GM19397 (cell line): ENCODE measurements at regions not wholly inside any gene's neighbourhood (a gene's known extent, or its start where the extent isn't known, plus 50 kb on each side); places are given as distances from the start of the nearest gene placed in this dataset.

Source experiments
- ATAC-seq: cut with Tn5 transposase; IDR thresholded peaks from one replicate; pipeline ENCODE4 v1.9.1; 2021; ENCODE audit warnings: mild to moderate bottlenecking, moderate library complexity; ENCODE audit not compliant: unreplicated experiment

GRCh38 chr12:132426349-132427173 is 63.4 kb upstream of the FBRSL1 start:
- no peak for ATAC-seq

GRCh38 chr12:132424811-132425210 is 65.1 kb upstream of the FBRSL1 start:
- no peak for ATAC-seq

GRCh38 chr12:132423820-132424645 is 65.9 kb upstream of the FBRSL1 start:
- ATAC-seq, result no peak

GRCh38 chr12:132423251-132423819 is 66.6 kb upstream of the FBRSL1 start:
- no peak for ATAC-seq

GRCh38 chr12:132422381-132423043 is 67.4 kb upstream of the FBRSL1 start:
- ATAC-seq, result no peak

- no peak for ATAC-seq
Observed at GRCh38 chr12:132422040-132422380, 67.9 kb upstream of the FBRSL1 start.

GRCh38 chr12:132419631-132420246 is 70.2 kb upstream of the FBRSL1 start:
- no peak for ATAC-seq

GRCh38 chr12:132418393-132418925 is 71.5 kb upstream of the FBRSL1 start:
- ATAC-seq, result no peak

- no peak for ATAC-seq
Observed at GRCh38 chr12:132417741-132418140, 72.2 kb upstream of the FBRSL1 start.

GRCh38 chr12:132416827-132417226 is 73.1 kb upstream of the FBRSL1 start:
- ATAC-seq, result no peak

GRCh38 chr12:132416121-132416673 is 73.8 kb upstream of the FBRSL1 start:
- no peak for ATAC-seq

- ATAC-seq, result peak; percentile 18
Observed at GRCh38 chr12:132415327-132416120, 74.4 kb upstream of the FBRSL1 start.

GRCh38 chr12:132414634-132415326 is 75.2 kb upstream of the FBRSL1 start:
- peak; percentile 77 for ATAC-seq

- ATAC-seq, result no peak
Observed at GRCh38 chr12:132413931-132414588, 75.9 kb upstream of the FBRSL1 start.

- no peak for ATAC-seq
Observed at GRCh38 chr12:132411457-132411856, 78.5 kb upstream of the FBRSL1 start.

- no peak for ATAC-seq
Observed at GRCh38 chr12:132410849-132411248, 79.1 kb upstream of the FBRSL1 start.

GRCh38 chr12:132410296-132410625 is 79.7 kb upstream of the FBRSL1 start:
- ATAC-seq, result no peak

GRCh38 chr12:132409495-132410295 is 80.3 kb upstream of the FBRSL1 start:
- no peak for ATAC-seq
